ENCODE measurements at regions not wholly inside any gene's neighbourhood (a gene's known extent, or its start where the extent isn't known, plus 50 kb on each side); places are given as distances from the start of the nearest gene placed in this dataset.

DNA sequence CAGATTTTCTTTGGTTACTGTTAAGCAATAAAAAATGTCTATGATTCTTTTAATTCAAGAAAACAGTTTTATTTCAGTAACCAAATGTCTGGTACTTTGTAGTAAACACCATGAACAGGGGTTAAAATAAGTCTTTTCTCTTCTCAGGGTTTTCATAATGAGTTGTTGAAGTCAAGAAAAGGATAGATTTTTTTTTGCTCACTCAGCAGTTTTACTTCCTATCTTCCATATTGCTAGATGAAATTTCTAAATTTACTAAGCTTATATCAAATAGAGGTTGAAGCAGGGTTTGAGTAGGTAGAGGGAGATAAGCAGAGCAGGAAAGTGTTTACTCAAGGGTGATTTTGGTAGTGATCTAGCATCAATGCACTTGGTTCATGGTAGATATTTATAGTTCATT lies 1031.3 kb downstream of the C4orf33 start:
- DNase-seq (ENCODE audit: extremely low read depth in 1 of 2, low read depth in 1 of 2) = no peak

DNA sequence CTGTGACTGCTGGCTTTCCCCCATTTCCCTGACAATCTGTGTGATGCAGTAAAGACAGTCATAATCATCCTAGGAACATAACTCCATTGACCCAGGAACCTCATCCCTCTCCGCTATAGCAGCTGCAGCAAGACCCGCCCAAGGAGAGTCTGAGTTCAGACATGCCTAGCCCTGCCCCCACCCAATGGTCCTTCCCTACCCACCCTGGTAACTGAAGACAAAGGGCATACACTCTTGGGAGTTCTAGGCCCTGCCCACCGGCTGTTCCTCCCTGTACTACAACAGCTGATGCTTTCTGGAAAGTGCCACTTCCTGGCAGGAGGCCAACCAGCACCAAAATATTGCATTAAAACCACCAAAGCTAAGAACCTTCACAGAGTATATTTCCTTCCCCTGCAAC lies 1035.6 kb downstream of the C4orf33 start:
- no peak for DNase-seq (ENCODE audit: extremely low read depth in 1 of 2, low read depth in 1 of 2)

DNA sequence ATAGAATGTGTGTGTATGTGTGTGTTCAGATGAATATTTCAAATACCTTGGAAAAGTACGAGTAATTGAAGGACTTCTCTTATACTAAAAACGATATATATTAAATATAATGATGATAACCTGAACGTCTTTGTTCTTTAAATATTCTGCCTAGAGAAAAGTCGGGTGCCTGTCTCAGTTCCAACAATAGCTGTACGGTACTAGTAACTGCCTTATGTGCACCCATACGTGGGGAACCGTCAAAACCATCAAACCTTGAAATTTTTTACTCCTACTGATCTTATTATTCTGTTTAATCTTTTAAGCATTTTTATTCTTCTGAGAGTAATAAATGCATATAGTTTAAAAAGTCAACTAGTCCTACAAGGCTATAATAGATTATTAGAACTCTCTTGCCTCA lies 1045.7 kb downstream of the C4orf33 start:
- DNase-seq (ENCODE audit: extremely low read depth in 1 of 2, low read depth in 1 of 2) = no peak

DNA sequence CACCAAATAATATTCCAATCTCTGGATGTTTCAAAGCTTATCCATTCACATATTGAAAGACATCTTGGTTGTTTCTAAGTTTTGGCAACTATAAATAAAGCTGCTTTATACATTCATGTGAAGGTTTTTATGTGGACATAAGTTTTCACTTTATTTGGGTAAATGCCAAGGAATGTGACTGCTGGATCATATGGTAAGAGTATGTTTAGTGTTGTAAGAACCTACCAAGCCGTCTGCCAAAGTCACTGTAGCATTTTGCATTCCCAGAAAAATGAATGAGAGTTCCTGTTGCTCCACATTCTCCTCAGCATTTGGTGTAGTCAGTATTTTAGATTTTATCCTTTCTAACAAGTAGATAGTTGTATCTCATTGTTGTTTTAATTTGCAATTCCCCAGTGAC lies 1047.7 kb downstream of the C4orf33 start:
- no peak for DNase-seq (ENCODE audit: extremely low read depth in 1 of 2, low read depth in 1 of 2)

DNA sequence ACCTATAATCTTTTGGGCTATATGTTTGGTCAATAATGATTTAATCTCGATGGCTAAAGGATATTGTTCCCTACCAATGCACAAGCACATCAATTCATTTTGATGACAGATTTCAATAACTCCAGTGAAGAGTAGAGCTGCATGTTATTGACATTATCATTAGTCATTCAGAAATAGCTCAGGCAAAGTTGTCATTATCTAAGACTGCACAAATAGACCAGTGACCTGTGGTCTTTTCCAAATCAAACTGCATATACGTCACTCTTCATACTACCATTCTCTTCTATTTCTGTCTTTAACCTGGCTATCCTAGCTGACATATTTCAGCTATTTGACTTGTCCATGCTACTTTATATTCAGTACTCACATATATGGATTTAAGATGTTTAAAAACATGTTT lies 1050.8 kb downstream of the C4orf33 start:
- DNase-seq (ENCODE audit: extremely low read depth in 1 of 2, low read depth in 1 of 2) = no peak

DNA sequence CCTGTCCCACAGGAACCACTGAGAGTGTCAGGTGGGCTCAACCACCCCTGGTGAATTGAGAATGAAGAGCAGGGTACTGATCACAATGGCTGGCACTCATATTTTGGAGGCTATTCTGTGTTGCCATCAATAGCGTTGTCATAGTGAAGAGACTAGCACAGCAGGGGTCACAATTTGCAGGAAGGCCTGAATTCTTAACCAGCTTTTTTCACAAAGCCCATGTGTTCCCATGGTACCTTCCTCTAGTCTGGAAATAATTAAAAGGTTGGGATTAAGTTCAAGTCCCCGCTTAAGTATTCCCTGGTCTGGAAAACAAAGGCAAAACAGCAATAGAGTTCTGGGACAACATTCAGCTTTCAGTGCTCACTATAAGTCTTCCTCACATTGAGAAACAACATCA lies 1051.7 kb downstream of the C4orf33 start:
- no peak for DNase-seq (ENCODE audit: extremely low read depth in 1 of 2, low read depth in 1 of 2)

DNA sequence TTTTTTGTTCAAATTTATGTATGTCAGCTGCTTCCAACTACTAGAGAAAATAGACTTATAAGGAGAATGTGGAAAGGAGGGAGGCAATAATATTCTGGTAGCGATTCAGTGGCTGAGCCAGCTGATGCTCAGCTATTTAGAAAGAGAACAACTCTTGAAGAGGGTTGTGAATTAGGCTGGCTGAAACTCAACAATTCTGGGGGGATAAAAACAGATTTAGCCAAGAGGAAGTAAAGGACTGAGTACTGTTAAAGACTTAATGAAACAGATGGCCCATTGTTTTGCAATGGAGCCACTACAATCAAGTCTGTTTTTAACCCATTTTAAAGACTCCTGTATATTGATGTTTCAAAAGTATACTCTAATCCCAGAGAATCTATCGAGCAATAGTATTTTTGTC lies 1058.9 kb downstream of the C4orf33 start:
- no peak for DNase-seq (ENCODE audit: extremely low read depth in 1 of 2, low read depth in 1 of 2)

DNA sequence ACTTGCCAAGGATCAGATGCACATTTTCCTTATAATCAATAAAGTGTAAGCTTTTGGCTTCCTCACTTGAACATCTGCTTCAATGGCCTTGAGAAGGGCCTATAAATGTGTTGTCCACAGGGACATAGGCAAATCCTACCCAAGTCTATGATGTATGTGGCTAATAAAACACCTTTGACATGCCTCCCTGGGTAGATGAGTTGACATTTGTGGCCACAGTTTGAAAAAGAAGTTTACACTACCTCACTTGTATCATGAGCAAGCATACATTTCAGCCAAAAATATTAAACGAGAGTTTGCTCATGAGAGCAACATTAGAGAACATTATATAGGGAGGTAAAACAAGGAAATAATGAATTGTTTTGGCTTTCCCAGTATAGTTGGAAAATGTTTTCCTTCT lies 1067.7 kb downstream of the C4orf33 start:
- no peak for DNase-seq (ENCODE audit: extremely low read depth in 1 of 2, low read depth in 1 of 2)

DNA sequence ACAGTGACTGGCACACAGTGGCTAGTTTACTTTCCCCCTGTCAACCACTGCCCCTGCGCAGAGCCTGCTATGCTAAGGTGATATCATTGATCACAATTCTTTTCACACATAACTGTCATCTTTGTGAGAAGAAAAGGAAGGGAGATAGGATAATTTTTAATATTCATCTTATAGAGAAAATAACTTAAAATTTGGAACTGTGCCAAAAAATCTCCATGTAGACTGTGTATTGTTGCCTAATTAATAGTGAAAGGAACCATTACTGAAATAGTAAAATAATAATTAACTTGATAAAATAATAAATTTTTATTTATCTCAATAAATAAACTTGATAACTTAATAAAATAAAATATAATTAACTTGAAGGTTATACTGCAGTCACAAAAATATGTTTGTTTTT lies 1069.4 kb downstream of the C4orf33 start:
- no peak for DNase-seq (ENCODE audit: extremely low read depth in 1 of 2, low read depth in 1 of 2)

DNA sequence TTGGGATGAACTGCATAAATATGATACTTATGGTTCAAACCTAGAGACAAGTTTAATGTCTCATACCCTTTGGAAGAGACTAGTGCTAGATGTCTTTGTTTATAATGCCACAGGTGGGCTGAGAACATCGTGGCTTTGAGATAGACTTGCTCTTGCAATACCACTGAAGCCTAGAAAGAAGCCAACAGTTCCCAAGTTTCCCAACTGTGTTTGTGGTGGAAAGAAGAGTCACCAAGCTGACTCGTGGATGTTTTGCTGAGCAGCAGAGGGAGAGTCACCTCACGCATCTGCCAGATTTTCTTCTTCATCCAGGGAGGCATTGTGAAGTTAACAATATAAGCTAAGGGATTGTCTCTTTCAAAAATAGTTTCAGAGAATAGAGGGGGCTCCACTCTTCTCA lies 1076.2 kb downstream of the C4orf33 start:
- DNase-seq (ENCODE audit: extremely low read depth in 1 of 2, low read depth in 1 of 2) = no peak

DNA sequence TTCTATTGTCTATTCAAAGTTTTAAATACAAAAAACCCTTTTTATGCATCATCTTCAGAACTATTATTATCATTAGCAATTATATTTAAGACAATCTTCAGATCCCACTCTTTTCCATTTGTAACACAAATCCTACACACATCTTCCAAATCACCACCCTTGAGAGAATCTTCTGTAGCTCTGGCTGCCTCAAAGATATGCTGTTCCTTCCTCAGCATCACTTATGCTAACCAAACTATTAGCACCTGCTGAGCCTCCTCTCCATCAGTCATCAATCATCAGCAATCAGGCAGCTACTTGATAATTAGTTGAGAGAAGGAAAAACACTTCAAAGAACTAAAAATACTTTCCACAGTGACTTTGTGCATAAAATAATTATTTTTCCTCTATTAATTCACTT lies 1082.2 kb downstream of the C4orf33 start:
- DNase-seq (ENCODE audit: extremely low read depth in 1 of 2, low read depth in 1 of 2) = no peak

DNA sequence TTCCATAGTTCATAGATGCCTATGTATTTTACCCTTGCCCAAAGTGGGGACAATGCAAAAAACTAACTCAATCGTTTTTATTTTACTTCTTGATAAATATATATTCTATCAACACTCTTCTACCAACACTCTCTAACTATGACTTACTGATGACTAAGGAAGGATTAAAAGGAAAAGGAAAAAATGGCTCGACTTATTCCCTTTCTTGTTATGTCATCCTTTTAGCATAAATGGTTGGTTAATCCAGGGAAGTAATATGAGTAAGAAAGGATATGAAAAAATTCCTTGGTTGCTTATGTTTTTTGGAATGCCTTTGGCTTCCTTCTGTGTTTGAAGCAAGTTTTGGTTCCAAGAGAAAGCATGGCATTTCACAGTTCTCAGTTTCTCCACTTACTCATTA lies 1087.1 kb downstream of the C4orf33 start:
- no peak for DNase-seq (ENCODE audit: extremely low read depth in 1 of 2, low read depth in 1 of 2)

DNA sequence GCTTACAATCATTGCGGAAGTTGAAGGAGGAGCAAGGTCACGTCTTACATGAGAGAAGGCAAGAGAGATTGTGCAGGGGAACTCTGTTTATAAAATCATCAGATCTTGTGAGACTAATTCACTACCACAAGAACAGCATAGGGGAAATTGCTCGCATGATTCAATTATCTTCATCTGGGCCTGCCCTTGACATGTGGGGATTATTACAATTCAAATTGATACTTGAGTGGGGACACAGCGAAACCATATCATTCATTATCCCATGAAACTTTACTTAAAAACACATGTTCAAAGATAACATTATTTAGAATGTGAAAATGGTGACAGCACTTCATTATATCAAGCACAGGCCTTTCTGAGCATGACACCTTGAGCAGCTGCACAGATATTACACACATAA lies 1087.8 kb downstream of the C4orf33 start:
- DNase-seq (ENCODE audit: extremely low read depth in 1 of 2, low read depth in 1 of 2) = no peak

DNA sequence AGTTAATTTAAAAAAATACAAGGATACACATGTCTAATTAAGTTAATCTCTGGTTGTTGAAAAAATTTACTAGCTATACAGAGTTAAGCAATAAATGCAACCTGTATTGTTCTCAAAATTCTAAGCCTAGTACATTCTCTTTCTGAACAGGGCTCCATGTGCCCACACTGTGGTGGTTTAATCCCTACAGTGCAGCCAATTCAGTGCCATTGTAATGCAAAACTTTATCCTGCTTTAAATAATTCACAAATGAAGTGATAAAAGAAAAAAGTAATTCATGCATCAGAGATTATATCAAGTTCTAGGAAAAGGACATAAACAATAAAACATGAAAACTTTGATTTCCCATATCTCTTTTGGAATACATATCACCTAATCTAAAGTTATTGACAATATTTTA lies 1089.2 kb downstream of the C4orf33 start:
- no peak for DNase-seq (ENCODE audit: extremely low read depth in 1 of 2, low read depth in 1 of 2)

DNA sequence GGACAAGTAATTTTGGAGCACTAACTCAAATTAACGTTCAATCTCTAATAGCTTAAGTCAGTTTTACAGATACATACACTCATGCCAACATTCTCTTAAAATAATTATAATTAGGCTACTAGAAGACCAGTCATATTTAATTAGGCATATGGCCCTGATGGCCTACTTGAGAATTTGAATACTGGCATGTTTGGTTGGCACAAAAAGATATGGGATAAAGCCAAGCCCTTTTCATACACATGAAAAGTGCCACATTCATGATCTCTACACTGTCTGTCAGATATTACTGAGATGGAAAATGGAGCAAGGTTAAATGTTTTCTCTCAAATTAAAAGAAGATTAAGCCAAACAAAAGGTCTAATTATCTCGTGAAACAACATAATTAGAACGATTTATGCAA lies 1091.0 kb downstream of the C4orf33 start:
- no peak for DNase-seq (ENCODE audit: extremely low read depth in 1 of 2, low read depth in 1 of 2)

DNA sequence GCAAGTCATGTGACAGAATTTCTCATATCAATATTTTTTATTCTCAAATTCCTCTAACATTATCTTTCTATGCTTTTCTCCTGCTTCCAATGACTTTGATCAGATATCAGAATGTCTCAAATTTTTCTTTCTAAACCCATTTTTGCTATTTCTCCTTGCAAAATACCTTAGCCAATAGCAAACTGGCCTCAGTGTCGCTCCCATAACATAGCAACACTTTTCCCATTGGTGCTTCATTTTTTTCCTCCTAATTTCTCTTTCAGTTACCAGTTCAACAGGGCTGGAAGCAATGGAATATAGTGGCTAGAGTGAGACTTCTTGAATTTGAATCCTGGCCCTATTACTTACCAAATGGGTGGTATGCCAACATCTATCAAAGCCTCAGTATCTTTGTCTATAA lies 1091.6 kb downstream of the C4orf33 start:
- no peak for DNase-seq (ENCODE audit: extremely low read depth in 1 of 2, low read depth in 1 of 2)

DNA sequence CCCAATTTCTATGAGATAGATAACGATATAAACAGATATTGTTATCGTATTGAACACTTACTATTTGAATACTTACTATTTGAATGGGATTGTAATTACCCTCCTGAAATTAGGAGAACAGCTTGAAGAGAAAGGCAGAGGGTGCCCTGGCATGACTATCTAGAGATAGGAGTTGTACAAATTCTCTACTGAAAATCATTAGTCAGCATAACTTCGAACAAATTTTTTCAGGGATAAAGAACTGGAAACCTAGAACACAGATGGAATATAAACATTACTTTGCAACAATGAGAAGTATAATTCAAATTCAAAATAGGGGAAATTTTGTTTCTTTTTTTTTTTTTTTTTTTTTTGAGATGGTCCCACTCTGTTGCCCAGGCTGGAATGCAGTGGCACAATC lies 1096.8 kb downstream of the C4orf33 start:
- DNase-seq (ENCODE audit: extremely low read depth in 1 of 2, low read depth in 1 of 2) = no peak

DNA sequence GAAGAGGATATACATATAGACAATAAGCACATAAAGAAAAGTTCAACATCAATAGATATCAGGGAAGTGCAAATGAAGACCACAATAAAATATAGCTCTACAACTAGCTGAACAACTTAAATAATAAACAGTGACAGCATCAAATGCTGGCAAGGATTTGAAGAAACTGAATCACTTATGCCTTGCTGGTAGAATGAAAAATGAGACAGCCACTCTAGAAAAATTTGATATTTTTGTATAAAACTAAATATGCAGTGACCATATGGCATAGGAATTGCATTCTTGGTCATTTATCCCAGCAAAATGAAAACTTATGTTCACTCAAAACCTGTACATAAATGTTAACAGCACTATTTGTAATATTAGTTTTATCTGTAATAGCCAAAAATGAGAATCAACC lies 1102.0 kb downstream of the C4orf33 start:
- DNase-seq (ENCODE audit: extremely low read depth in 1 of 2, low read depth in 1 of 2) = no peak

DNA sequence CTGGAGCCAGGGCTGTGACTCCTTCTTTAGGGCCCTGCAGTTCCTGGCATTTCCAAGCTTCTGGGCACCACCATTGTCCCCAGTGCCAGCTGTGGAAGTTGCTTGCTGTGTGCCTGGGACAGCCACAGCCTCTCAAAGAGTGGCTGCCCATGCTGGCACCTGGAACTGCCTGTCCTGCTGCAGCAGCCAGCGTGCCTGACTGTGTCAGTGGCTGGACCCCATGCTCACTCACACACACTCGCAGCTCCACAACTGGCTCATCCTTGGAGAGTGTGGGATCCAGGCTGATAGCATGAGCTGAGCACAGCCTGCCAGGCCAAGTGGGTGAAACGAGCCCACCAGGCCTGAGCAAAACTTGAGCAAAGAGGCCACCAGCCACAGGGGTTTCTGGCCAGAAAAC lies 1107.6 kb downstream of the C4orf33 start:
- DNase-seq (ENCODE audit: extremely low read depth in 1 of 2, low read depth in 1 of 2) = no peak

DNA sequence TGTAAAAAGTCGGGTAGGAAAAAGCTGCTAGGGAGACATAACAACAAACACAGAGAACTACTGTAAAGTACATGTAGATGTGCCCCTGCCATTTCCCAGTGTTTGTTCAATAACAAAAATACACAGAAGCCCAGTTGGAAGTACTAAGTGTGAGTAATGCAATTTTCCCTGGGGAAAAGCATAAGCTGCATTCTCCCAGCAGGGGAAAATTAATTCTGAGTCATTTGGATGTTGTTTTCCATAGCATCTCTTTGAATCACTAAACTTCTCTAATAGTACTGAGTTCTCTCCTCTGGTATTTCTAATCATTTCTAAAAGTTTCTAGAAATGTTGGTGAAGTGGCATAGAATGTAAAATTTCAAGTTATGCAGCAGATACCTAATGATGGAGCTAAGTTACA lies 1114.9 kb downstream of the C4orf33 start:
- no peak for DNase-seq (ENCODE audit: extremely low read depth in 1 of 2, low read depth in 1 of 2)

DNA sequence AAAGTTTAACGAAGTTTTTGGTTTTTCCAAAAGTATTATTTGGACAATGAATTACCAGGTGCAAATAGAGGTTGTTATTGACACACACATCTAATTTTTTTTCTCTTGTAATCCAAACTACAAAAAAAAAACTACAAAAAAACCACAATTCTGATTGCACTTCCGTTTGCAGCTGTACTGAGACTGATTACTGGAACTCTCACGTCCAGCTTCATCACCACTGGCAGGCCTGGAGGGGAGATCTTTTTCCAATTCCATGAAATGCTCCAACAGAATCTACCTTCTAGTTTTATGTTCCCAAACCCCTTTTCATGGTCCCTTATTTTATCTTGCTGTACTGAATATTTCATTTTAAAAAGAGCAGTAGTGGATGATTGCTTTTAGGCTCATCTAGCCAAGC lies 1118.3 kb downstream of the C4orf33 start:
- no peak for DNase-seq (ENCODE audit: extremely low read depth in 1 of 2, low read depth in 1 of 2)

DNA sequence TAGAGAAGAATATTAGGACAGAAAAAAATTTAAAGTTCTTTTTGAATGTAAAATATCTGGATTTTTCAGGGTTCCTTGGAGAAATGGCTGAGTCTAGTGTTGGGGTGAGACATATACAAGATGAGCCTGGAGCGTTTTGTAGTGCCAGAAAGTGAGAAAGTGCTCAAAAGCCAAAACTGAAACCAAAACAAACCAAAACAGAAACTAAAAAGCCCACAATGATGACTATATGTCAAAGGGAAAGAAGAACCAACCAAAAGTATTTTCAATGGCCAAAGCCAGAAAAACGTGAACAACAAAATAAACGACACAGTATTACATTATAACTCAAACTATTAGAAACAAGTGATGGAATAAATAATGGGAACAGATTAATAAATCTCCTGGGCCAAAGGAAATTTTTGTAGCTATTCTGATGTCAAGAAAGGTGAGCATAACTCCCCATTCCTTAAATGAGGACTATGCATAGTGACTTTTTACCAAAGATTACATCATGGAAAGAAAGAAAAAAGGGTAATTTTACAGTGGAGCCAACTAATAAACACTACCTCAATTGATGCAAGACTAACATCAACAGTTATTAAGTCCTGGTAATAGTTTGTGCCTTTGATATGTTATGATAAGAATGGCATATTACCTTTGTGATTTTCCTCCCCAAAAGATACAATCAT lies 1137.6 kb downstream of the C4orf33 start:
- no peak for DNase-seq (ENCODE audit: extremely low read depth in 1 of 2, low read depth in 1 of 2)

DNA sequence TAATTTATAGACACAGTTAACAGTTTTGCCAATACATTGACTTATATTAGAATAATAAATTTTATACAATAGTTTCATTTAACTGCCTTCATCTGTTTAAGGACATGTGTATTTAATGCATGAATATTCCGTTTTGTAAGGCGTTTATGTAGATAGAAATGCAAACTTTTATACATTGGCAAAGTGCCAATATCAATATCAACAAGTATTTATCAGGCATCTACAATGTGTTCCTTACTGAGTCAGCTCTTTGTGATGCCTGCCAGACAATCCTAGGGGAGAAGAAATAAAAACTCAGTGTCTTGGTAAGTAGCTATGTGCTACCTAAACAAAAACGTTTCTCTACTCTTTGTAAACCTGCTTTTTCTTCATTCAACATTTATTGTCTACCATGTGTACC lies 1142.2 kb downstream of the C4orf33 start:
- DNase-seq (ENCODE audit: extremely low read depth in 1 of 2, low read depth in 1 of 2) = no peak

DNA sequence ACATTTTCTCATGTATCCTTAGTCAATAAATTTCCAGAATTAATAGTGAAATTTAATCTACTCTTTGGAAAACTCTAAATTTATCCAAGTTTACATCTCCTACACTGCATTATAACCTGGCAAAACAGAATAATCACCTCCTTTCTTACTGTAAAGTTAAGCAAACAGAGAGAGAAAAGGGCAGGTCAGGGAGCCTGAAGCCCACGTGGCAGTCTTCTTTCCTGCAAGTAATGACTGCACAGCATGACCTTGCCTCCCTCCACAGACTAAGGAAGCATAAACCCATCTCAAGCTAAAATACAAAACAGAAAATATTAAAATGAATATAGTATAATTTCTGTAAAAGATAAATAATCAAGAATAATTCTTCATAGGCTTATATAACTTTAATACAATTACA lies 1153.0 kb downstream of the C4orf33 start:
- DNase-seq (ENCODE audit: extremely low read depth in 1 of 2, low read depth in 1 of 2) = no peak
